ENCODE measurements at regions not wholly inside any gene's neighbourhood (a gene's known extent, or its start where the extent isn't known, plus 50 kb on each side); places are given as distances from the start of the nearest gene placed in this dataset.

GRCh38 chr13:23993680-23993985, 96.3 kb upstream of the C1QTNF9B start:
- 91 to 93% methylated on average over 1 of the region's 1 CpG for WGBS, 2 donors

DNA sequence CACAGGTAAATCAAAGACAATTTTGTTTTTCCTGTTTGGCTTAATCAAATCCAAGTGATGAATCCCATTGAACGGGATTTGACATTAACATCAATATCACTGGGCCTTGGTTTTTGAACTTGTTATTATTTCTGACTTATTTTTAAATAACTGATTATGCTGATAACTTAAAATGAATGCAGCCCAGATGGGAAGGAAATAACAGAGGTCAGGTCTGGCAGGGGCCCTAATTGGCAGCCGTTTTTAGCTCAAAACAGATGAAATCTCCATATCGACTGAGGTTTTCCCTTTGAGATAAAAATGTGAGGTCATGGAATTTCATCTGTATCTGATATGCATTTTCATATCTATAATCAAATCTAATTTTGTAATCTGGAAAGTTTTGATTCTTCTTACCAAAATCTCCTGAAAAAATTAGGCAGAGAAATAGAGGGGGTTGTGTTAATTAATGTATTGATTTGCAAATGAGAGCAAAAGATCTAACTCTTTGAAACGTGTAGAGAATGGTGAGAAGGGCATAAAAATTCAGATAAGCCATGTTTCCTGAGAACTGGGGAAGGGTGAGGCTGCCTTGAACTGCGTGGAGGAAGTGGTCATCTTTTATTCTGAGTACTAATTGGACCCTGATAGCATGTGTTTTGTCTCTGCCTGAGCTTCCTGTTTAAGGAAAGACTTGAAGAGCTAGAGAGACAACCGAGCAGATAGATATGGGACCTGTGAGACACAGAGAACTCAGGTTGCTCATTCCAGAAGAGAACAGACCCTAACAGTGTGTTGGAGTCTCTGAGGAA, 98.2 kb upstream of the C1QTNF9B start:
- ATAC-seq (ENCODE audit: insufficient read depth, low FRiP score) (no peak), DNase-seq (no peak)
- no peak overlapping the region for H3K27ac ChIP-seq (ENCODE audit: low read depth in 1 of 2, low read length in 1 of 2)
- no peak overlapping the region for H3K4me3 ChIP-seq
- H3K4me1 ChIP-seq (ENCODE audit: control insufficient read depth in 5 of 5, insufficient read depth in 5 of 5, low read length in 5 of 5): peaks cover 0 to 11% (median 4%) of the 10 kb centered on the region in 5 donors
- H3K9ac ChIP-seq (ENCODE audit: insufficient read depth in 1 of 2, low read length in 2 of 2): no peak overlapping the region
- no peaks in the 10 kb centered on the region for H3K36me3 ChIP-seq (ENCODE audit: control insufficient read depth in 4 of 4, insufficient read depth in 4 of 4, low read length in 4 of 4)
- H3K9me3 ChIP-seq (ENCODE audit: control insufficient read depth in 4 of 4, insufficient read depth in 3 of 4, low read length in 3 of 4): peaks cover 0 to 6% (median 0%) of the 10 kb centered on the region in 4 donors
- no peak for TF ChIP-seq CTCF (IDR thresholded peaks at IDR 0.05; ENCODE audit: control extremely low read depth, extremely low read depth)
- WGBS, 2 donors: 34 to 42% methylated on average over 6 of the region's 6 CpGs
- H3K27me3 ChIP-seq (ENCODE audit: control insufficient read depth in 3 of 3, insufficient read depth in 3 of 3, low read length in 2 of 3): no peaks in the 10 kb centered on the region

More at GRCh38 chr13:23993680-23993985, 96.3 kb upstream of the C1QTNF9B start:
- no peak overlapping the region for H3K9ac ChIP-seq (ENCODE audit: insufficient read depth in 1 of 2, low read length in 2 of 2)
- H3K4me1 ChIP-seq (ENCODE audit: control insufficient read depth in 5 of 5, insufficient read depth in 5 of 5, low read length in 5 of 5): peaks cover 0 to 19% (median 6%) of the 10 kb centered on the region in 5 donors
- no peak for TF ChIP-seq CTCF (IDR thresholded peaks at IDR 0.05; ENCODE audit: control extremely low read depth, extremely low read depth)
- ATAC-seq (ENCODE audit: insufficient read depth, low FRiP score) (no peak), DNase-seq (no peak)
- no peaks in the 10 kb centered on the region for H3K36me3 ChIP-seq (ENCODE audit: control insufficient read depth in 4 of 4, insufficient read depth in 4 of 4, low read length in 4 of 4)
- no peaks in the 10 kb centered on the region for H3K27me3 ChIP-seq (ENCODE audit: control insufficient read depth in 3 of 3, insufficient read depth in 3 of 3, low read length in 2 of 3)
- peaks cover 0 to 6% (median 0%) of the 10 kb centered on the region in 4 donors for H3K9me3 ChIP-seq (ENCODE audit: control insufficient read depth in 4 of 4, insufficient read depth in 3 of 4, low read length in 3 of 4)
- no peak overlapping the region for H3K27ac ChIP-seq (ENCODE audit: low read depth in 1 of 2, low read length in 1 of 2)
- no peak overlapping the region for H3K4me3 ChIP-seq

DNA sequence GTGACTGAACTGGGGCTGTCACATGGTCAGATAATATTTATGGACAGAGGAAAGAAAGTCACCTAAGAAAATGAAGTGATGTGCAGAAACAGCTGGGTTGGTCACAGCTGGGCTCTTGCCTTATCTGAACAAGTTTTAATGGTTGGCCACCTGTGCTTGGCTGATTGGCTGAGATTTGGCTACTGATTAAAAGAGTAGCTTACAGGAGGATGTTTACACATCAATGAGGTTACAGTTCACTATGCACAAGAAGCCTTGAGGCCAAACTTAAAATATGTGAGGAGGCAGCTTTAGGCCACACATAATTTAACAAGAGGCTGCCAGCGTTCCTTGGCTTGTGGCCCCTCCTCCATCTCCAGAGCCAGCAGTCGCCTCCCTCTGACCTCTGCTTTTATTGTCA, 99.2 kb upstream of the C1QTNF9B start:
- Histone ChIP-seq H3K36me3 (ENCODE audit: control insufficient read depth in 4 of 4, insufficient read depth in 4 of 4, low read length in 4 of 4) (no peaks in the 10 kb centered on the region), H3K27me3 (ENCODE audit: control insufficient read depth in 3 of 3, insufficient read depth in 3 of 3, low read length in 2 of 3) (no peaks in the 10 kb centered on the region), H3K4me1 (ENCODE audit: control insufficient read depth in 5 of 5, insufficient read depth in 5 of 5, low read length in 5 of 5) (peaks cover 0 to 8% (median 0%) of the 10 kb centered on the region in 5 donors), H3K27ac (ENCODE audit: low read depth in 1 of 2, low read length in 1 of 2) (no peak overlapping the region), H3K4me3 (no peak overlapping the region), H3K9me3 (ENCODE audit: control insufficient read depth in 4 of 4, insufficient read depth in 3 of 4, low read length in 3 of 4) (peaks cover 0 to 6% (median 0%) of the 10 kb centered on the region in 4 donors), H3K9ac (ENCODE audit: insufficient read depth in 1 of 2, low read length in 2 of 2) (no peak overlapping the region)
- ATAC-seq (ENCODE audit: insufficient read depth, low FRiP score) (no peak), DNase-seq (no peak)
- 77 to 85% methylated on average over 2 of the region's 2 CpGs for WGBS, 2 donors
- no peak for TF ChIP-seq CTCF (IDR thresholded peaks at IDR 0.05; ENCODE audit: control extremely low read depth, extremely low read depth)

- no peak overlapping the region for H3K9ac ChIP-seq (ENCODE audit: insufficient read depth in 1 of 2, low read length in 2 of 2)
- no peak for DNase-seq
- H3K27me3 ChIP-seq (ENCODE audit: control insufficient read depth in 3 of 3, insufficient read depth in 3 of 3, low read length in 2 of 3): no peaks in the 10 kb centered on the region
- no peak for TF ChIP-seq CTCF (IDR thresholded peaks at IDR 0.05; ENCODE audit: control extremely low read depth, extremely low read depth)
- peaks cover 0 to 6% (median 0%) of the 10 kb centered on the region in 4 donors for H3K9me3 ChIP-seq (ENCODE audit: control insufficient read depth in 4 of 4, insufficient read depth in 3 of 4, low read length in 3 of 4)
- no peak overlapping the region for H3K27ac ChIP-seq (ENCODE audit: low read depth in 1 of 2, low read length in 1 of 2)
- no peak overlapping the region for H3K4me3 ChIP-seq
- H3K36me3 ChIP-seq (ENCODE audit: control insufficient read depth in 4 of 4, insufficient read depth in 4 of 4, low read length in 4 of 4): no peaks in the 10 kb centered on the region
- ATAC-seq (ENCODE audit: insufficient read depth, low FRiP score): no peak
- H3K4me1 ChIP-seq (ENCODE audit: control insufficient read depth in 5 of 5, insufficient read depth in 5 of 5, low read length in 5 of 5): no peaks in the 10 kb centered on the region
These were observed 102.1 kb upstream of the C1QTNF9B start for GRCh38 chr13:23999424-23999823.

Data from lung (tissue), 11 donors.